HG02885 (cell line): ENCODE measurements at regions not wholly inside any gene's neighbourhood (a gene's known extent, or its start where the extent isn't known, plus 50 kb on each side); places are given as distances from the start of the nearest gene placed in this dataset.
"Not testable (repeated sequence)": the region's sequence is repeated elsewhere in the genome, so short reads cannot be mapped to it uniquely, and the experiment has no call there.

ENCODE experiments used
- ATAC-seq: cut with Tn5 transposase; IDR thresholded peaks from one replicate; pipeline ENCODE4 v1.9.1; 2021; ENCODE audit warnings: mild to moderate bottlenecking; ENCODE audit not compliant: unreplicated experiment, poor library complexity

DNA sequence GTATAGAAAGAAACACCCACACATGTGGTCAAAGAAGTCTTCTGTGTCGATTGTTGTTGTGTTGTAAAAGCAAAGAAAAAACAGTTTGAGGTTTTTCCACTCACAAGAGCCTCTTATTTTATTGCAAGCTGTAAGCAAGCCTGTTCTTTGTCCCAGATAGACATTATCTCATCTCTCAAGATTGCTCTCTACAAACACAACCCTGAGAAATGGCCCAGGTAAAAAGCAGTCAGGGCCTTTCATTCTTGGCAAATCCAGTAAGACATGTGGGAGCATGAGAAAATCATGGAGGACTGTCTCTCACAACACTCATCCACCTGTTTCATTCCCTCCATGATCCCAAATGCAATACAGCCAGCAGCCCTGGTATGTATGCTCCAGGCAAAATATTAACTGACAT lies 286.6 kb upstream of the POU5F2 start:
- ATAC-seq = no peak

DNA sequence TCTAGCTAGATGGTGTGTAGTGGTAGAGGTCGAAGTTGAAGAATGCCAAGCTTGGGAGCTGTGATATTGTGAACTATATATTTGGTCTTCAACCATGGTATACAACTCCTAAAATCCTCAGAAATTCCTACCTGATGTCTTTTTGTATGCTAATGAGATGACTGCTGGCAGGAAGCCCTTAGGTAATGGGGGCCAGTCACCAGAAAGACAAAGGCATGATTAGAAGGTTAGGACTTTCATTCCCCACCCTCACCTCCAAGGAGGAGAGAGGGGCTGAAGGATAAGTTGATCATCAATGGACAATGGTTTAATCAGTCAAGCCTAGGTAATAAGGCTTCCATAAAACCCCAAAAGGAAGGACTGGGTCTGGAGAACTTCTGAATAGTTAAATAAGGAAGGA lies 285.7 kb upstream of the POU5F2 start:
- no peak for ATAC-seq

DNA sequence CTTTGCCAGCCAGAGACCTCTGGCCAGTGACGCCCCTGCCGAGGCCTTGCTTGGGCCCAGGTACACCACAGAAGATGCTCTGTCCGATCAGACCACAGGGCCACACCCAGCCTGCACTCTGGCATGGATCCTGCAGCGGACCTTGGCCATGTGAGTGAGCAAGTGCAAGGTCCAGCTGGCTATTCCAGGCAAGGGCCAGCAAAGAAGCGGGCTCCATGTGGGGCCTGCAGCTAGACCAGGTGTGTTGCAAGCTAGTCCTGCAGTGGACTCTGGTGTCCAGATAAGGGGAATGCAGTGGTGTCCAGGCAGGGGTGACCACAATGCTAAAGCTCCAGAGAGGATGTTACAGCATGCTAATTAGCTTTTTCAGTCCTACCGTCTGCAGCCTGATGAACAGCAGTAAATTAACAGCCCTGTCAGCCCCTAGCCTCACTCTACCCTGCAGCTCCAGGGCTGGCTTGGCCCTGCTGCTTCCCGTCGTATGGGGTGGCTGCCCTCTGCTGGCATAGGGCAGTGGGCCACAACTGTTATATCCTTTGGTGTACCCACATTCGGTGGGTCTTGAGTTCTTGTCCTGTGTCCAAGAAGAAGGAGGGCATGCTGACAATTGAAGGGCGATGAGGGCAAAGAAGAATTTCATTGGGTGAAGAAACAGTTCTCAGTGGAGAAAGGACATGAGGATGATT lies 284.5 kb upstream of the POU5F2 start:
- no peak for ATAC-seq

DNA sequence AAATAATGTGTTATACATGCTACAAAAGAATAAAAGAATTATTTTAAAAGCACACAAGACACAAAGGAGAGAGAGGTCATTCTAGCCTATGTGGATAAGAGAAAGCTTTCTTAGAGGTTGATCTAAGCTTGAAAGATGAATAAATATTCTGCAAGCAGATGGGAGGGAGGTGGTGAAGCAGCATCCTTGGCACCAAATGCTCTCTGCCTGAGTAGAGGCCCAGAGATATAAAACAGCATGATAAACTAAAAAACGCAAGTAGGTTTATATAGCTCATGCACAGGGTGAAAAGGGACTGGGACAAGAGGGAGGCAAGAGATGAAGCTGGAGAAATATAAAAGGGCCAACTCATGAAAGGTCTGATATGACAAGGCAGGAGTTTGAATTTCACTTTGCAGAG lies 283.2 kb upstream of the POU5F2 start:
- ATAC-seq = no peak

DNA sequence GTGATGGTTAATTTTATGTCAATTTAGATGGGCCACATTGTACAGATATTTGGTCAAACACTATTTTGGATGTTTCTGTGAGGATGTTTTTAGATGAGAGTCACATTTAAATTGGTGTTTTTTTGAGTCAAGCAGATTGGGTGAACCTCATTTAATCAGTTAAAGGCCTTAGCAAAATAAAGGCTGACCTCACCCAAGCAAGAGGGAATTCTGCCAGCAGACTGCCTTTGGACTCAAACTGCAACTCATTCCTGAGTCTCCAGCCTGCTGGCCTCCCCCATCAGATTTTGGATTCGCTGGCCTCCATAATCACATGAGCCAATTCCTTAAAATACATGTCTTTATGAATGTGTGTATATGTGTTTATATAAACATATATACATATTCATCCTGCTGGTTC lies 282.7 kb upstream of the POU5F2 start:
- ATAC-seq = no peak

DNA sequence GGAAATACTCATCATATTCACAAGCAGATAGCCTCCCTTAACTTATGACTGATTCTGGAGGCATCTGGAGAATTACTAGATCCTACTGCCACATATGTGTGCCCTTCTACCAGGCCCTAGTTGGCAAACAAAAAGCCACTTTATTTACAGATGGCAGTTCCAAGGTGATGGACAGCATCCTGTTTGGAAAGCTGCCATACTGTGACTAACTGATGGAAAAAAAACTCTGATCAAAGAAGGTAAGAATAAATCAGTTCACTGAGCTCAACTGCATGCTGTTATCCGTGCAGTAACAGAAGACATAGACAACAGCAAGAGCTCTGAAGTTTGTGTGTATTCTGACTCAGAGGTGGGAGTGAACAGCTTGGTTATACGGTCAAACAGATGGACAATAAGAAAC lies 279.8 kb upstream of the POU5F2 start:
- ATAC-seq = no peak

DNA sequence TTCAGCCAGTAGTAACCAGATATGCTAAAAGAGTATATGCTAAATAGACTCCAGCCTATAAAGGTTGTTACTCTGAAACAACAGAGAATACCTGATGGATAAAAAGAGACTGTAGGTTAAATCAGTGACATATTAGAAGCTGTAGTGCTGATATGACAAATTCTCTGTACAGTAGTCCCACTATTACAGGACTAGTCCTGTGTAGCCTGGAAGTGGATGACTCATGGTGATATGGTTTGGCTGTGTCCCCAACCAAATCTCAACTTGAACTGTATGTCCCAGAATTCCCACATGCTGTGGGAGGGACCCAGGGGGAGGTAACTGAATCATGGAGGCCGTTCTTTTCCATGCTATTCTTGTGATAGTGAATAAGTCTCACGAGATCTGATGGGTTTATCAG lies 276.2 kb upstream of the POU5F2 start:
- ATAC-seq = no peak

DNA sequence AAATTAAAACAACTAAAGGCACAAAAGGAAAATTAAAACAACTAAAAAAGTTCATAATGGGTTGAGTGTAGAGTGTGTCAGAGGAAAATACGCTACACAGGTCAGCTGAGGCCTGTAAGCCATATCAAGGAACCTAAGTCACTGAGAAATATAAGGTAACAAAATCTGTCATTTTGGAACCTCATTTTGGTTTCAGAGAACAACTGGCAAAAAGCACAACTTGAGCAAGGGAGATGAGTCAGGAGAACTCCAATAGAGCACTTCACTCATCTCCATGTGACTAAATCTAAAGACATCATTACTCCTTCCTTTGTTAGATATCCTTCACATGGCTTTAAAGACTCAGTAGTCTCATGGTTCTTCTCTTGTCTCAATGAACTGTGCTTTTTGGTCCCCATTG lies 269.4 kb upstream of the POU5F2 start:
- no peak for ATAC-seq

DNA sequence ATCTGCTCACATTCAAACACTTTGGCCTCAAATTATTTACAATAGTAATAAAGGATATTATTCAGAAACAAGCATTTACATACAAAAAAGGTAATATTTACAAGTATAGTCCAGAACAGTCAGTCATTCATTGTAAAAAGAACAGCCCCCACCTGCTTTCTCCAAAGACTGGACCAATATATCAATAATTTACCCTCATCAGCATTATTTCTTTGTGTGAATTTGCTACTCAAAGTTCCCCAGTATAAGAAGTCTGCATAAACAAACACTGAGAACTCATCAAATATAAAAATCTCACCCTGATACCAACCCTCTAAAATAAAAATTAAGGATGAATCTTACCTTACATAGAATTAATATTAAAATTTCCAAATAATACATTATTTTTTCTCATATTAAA lies 267.8 kb upstream of the POU5F2 start:
- no peak for ATAC-seq

DNA sequence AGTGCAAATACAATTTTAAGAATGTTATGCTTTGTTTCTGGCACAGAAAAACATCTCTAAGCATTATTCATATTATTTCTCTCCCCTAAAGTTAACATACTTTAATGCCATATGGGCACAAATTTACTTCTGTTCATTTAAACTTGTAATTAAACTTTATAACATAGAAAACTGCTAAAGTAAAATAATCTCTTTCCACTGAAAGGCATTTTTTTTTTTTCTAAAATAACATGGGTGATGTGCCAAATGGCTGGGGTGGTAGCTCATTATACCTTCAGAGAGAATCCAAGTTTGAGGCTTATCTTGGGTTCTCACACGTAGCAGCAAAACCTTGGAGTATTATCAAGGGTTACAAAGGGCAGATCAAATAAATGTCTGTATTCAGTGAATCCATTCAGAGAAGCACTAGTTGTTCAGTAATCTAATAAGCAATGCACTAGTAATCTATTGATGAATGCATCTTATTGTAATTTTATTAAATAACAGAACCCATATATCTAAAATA lies 257.6 kb upstream of the POU5F2 start:
- ATAC-seq = no peak

DNA sequence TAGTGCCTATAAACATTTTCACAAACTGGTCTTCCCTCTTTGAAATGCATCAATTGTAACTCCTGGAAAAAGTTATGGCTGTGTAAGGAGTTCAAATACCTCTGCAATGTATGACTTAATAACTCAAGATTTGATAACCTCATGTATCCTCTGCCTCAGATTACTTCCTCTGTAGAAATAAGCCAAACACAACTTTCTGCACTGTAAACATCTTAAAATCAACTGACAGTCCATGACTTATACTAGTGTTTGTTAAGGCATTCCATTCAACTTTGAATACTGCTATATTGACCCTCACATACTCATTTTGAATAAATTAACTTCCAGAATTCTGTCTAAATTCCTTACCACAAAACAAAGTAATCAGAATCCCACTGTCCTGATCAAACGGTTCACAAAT lies 256.2 kb upstream of the POU5F2 start:
- no peak for ATAC-seq

DNA sequence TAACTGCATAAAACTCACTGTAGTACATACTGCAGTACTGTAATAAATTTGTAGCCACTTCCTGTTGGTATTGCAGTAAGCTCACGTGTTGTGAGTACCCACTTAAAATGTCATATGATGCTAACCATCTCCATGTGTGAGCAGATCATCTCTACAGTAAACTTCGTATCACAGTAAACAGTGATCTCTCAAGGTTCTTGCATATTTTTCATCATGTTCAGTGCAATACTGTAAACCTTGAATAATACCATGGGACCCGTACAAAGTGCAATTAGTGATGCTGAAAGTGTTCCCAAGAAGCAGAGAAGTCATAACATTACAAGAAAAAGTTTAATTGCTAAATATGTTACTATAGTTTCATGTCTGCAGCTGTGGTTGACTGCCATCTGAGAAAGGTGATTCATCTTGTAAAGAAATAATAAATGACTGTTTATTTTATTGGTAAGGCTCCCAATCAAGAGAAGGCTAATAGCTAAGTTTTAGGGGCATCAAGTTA lies 253.8 kb upstream of the POU5F2 start:
- no peak for ATAC-seq

DNA sequence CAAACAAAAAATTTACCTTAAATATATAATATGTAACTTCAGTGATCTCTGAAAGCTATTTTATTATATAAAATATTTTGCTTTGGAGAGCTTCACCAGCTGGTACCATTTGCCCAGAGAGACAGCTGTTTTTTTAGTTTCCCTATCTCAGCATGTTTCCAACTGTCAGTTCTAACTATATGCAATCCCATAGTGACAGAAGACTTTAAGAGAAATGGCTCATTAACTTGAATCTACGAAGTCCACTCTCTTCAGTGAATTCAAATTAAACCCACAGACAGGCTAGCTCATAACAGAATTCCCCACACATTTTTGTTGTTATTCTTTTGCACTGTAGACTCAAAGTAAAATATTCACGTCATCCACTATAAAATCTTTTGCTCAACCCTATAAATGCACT lies 251.8 kb upstream of the POU5F2 start:
- ATAC-seq = no peak

DNA sequence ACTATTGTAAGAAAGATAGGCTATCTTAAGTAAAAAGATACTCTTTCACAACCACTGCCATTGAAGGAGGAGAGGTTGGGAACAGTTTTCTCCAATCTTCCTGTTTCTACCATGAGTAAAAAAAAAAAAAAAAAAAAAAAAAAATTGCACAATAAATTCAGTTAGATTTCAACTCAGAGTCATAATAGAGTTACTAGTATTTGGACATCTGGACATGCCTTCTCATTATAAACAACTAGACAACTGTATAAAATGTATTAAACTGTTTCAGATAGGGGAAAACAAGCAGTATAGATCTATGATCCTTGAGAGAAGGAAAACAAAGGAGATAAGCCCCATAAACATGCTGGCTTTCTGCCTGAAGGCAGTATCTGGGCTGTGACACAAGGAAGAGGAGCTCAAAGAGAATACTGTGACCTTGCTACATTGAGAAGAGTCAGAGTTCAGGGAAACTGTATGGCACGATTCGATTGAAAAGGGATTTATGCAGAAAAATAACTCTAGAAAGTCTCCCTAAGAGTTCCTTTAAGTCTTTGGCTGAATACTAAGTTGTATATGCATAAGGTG lies 249.2 kb upstream of the POU5F2 start:
- no peak for ATAC-seq

DNA sequence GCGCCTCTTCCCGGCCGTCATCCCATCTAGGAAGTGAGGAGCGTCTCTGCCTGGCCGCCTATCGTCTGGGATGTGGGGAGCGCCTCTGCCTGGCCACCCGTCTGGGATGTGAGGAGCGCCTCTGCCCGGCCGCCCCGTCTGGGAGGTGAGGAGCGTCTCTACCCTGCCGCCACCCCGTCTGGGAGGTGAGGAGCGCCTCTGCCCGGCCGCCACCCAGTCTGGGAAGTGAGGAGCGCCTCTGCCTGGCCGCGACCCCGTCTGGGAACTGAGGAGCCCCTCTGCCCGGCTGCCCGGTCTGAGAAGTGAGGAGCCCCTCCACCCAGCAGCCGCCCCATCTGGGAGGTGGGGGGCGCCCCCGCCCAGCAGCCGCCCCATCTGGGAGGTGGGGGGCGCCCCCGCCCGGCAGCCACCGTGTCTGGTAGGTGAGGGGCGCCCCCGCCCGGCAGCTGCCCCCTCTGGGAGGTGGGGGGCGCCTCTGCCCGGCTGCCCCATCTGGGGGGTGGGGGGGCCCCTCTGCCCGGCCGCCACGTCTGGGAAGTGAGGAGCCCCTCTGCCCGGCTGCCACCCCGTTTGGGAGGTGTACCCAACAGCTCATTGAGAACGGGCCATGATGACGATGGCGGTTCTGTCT lies 244.7 kb upstream of the POU5F2 start:
- not testable (repeated sequence) for ATAC-seq

DNA sequence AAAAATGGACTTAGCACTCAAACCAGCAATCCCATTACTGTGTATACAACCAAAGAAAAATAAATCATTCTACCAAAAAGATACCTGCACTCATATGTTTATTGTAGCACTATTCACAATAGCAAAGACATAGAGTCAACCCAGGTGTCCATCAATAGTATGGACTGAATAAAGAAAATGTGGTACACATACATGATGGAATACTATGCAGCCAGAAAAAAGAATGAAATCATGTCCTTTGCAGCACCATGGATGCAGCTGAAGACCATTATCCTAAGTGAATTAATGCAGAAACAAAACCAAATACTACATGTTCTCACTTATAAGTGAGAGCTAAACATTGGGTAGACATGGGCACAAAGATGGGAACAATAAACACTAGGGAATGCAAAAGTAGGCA lies 236.8 kb upstream of the POU5F2 start:
- ATAC-seq = no peak

DNA sequence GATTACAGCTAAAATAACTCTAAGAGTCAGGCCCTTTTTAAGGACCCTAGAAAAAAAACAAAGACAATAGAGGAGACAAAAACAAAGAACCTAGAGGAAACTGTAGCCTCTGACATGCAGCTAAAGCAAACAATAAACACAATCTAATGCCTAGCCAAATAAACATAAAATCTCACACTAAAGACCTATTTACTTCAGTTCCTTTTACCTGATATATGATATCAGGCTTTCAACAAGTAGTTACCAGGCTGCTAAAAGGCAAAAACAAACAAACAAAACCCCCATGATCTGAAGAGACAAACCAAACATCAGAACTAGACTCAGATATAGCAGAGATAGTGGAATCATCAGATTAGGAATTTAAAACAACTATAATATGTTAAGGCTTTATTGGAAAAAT lies 226.5 kb upstream of the POU5F2 start:
- no peak for ATAC-seq

DNA sequence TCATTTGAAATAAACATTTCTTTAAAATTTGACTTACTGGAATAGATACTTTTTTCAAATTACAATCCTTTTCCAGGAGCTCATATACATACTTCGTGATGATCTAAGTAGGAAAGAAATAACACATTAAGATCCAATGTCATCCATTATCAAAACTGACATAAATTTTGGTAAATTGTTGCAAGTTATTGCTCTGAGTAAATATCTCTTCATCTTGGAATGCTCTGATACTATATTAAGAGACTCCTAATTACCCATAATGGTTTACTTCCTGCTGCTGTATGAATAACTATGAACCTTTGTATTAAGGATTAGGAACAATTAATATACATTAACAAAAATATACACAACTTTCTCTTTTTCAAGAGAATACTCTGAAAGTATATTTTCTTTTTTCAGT lies 223.0 kb upstream of the POU5F2 start:
- no peak for ATAC-seq

DNA sequence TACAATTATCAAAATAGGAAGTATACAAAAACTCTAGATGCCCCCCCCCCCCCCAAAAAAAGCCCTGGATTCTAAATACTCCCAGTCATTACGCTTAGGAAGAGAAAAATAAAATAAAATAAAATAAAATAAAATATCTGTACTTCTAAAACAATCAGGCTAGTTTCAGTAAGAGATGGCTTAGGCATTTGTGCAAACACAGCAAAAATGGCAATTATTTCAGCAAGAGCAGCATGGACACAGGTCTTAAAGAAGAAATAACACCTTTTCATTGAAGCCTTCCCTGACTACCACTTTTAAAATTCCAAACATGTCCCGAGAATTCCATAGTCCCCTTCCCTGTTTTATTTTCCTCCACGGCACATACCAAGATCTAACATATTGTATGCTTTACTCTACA lies 218.6 kb upstream of the POU5F2 start:
- ATAC-seq = no peak

DNA sequence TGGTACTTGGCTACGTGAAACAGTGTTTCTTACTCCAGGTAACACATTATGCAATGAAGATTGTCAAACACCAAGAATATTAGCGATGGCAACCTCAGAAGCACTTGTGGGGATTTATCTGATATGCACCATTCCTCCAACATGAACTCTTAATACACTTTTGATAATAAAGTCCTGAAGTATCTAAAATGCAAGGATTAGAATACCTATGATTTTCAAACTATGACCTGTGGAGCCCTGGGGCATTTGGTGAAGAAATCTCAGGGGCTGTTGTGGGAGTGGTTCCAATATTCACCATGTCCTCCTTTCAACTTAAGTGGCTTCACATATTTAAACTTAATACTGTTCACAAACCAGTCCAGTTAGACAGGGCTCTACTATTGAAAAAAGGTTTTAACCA lies 214.6 kb upstream of the POU5F2 start:
- ATAC-seq = no peak

DNA sequence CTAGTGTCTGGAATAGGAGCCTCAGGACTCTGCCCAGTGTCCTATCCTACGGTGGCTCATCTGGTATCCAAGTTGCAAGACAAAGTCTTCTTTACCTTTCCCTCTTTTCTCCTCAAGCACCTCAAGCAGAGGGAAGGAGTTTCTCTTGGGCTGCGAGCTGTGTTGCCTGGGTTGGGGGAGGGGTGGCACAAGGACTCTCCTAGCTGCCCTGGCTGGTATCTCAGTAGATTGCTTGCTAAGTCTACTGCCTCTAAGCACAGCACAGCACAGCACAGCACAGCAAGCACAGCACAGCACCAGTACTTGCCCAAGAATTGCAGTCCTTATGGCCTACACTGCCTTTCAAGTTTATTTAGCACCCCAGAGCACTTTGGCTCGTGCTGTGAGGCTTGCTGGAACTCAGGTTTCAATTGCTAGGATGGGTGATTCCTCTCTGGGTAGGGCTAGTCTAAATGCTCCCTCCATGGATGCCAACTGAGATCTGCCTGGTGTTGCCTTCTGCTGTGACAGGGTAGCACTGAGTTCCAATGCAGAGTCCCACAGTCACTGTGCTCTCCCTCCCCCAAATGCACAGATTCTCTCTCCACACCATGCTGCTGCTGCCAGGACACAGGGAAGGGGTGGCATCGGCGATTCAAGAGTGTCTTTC lies 213.1 kb upstream of the POU5F2 start:
- ATAC-seq = no peak
